Kidney (tissue), 13 donors: ENCODE measurements at regions not wholly inside any gene's neighbourhood (a gene's known extent, or its start where the extent isn't known, plus 50 kb on each side); places are given as distances from the start of the nearest gene placed in this dataset.

Experiments
- DNase-seq, 5 donors: peaks; one replicate each; pipeline ENCODE4 v3.0.0-alpha.2; 2013 to 2020
- FAIRE-seq: peaks from 2 replicates; lab custom pipeline; 2012; peaks lifted over from hg19 to GRCh38; lab: Jason Lieb, UNC
- H3K27ac ChIP-seq, 2 donors: one replicate each; pipeline ENCODE4 v1.7.0; 2013; ENCODE audit warnings: low read depth in 2 of 2, low read length in 2 of 2, inconsistent platforms in 1 of 2
- H3K27me3 ChIP-seq: one replicate; pipeline ENCODE4 v1.7.1; 2013; ENCODE audit warnings: low read length, inconsistent platforms; ENCODE audit not compliant: control insufficient read depth, insufficient read depth
- H3K36me3 ChIP-seq, 3 donors: one replicate each; pipeline versions ENCODE4 v1.7.0 to v1.7.1; 2013; ENCODE audit warnings: low read length in 3 of 3, control low read depth in 1 of 3, inconsistent platforms in 1 of 3; ENCODE audit not compliant: insufficient read depth in 3 of 3, control insufficient read depth in 2 of 3
- H3K4me1 ChIP-seq, 3 donors: one replicate each; pipeline versions ENCODE4 v1.7.0 to v1.7.1; 2013; ENCODE audit warnings: low read length in 3 of 3, inconsistent platforms in 1 of 3, low read depth in 1 of 3; ENCODE audit not compliant: control insufficient read depth in 2 of 3, insufficient read depth in 2 of 3
- H3K4me3 ChIP-seq, 3 donors: one replicate each; pipeline versions ENCODE4 v1.7.0 to v1.8.1; 2013; ENCODE audit warnings: low read length in 3 of 3, control low read depth in 1 of 3, inconsistent platforms in 1 of 3
- H3K9ac ChIP-seq, 3 donors: one replicate each; pipeline versions ENCODE4 v1.7.0 to v1.7.1; 2013; ENCODE audit warnings: low read length in 3 of 3, control low read depth in 1 of 3, inconsistent platforms in 1 of 3
- H3K9me3 ChIP-seq, 3 donors: one replicate each; pipeline versions ENCODE4 v1.7.0 to v1.7.1; 2013; ENCODE audit warnings: low read length in 3 of 3, control low read depth in 1 of 3, inconsistent platforms in 1 of 3; ENCODE audit not compliant: control insufficient read depth in 2 of 3, insufficient read depth in 1 of 3
- intact Hi-C: fragments of 100-400 bp; cut with DNase I; formaldehyde crosslinking; loops from one replicate; pipeline ENCODE4 v1.11.1; 2022
- TF ChIP-seq, protein P1 (sequence below): IDR thresholded peaks from 3 replicates; pipeline ENCODE4 v1.5.1; 2012; ENCODE audit warnings: mild to moderate bottlenecking, moderate library complexity, borderline replicate concordance; ENCODE audit not compliant: insufficient read depth; ENCODE audit errors: extremely low read depth
- donor health status: control.
- donor health status: control.
- donor health status: control.
- donor health status: control.
- donor health status: control.
- donor health status: DM: yes; HTN: yes; CAD: no.
- donor health status: Normal renal cell carcinoma (clear cell type).

- TF ChIP-seq, protein P1, sequence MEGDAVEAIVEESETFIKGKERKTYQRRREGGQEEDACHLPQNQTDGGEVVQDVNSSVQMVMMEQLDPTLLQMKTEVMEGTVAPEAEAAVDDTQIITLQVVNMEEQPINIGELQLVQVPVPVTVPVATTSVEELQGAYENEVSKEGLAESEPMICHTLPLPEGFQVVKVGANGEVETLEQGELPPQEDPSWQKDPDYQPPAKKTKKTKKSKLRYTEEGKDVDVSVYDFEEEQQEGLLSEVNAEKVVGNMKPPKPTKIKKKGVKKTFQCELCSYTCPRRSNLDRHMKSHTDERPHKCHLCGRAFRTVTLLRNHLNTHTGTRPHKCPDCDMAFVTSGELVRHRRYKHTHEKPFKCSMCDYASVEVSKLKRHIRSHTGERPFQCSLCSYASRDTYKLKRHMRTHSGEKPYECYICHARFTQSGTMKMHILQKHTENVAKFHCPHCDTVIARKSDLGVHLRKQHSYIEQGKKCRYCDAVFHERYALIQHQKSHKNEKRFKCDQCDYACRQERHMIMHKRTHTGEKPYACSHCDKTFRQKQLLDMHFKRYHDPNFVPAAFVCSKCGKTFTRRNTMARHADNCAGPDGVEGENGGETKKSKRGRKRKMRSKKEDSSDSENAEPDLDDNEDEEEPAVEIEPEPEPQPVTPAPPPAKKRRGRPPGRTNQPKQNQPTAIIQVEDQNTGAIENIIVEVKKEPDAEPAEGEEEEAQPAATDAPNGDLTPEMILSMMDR = no peak
- H3K9me3 ChIP-seq = peaks cover 0 to 4% (median 0%) of the 10 kb centered on the region in 3 donors
- H3K4me1 ChIP-seq = no peaks in the 10 kb centered on the region
- FAIRE-seq (no peak), DNase-seq (no peak)
- no peaks in the 10 kb centered on the region for H3K27me3 ChIP-seq
- no peak overlapping the region for H3K4me3 ChIP-seq
- no peak overlapping the region for H3K9ac ChIP-seq
- H3K27ac ChIP-seq = no peak overlapping the region
- H3K36me3 ChIP-seq = no peaks in the 10 kb centered on the region
- intact Hi-C loops = no loop called here
Observed at GRCh38 chr3:152159328-152159727, 109.4 kb upstream of the MBNL1 start.

DNA sequence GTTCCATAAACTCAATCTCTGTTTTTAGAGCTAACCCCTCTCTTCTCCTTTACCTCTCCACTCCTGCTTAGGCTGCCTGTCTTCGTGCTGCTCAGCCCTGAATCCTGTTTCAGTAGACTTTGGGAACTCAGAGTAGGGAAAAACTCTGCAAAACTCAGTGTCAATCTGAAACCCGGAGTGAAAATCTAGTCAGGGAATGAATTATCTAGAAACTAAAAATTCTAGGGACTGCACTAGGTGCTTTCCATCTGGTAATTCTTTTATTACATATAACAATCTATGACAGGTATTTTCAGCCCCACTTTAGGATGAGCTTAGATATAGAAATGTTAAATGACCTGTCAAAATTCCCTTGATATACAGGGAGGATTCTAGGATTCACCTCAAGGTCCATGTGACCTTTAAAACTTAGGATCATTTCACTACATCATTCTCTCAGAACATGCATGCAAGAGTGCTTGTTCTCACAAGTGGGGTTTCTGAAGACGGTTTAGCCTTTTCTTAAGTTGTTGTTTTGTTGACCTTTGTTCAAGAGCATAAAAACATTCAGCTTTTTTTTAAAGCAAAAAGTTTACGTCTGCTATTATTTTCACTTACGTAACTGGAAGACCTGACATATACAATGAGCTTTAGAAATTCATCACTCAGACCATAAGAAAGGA is 108.2 kb upstream of the MBNL1 start:
- Histone ChIP-seq H3K4me1 (no peaks in the 10 kb centered on the region), H3K9ac (no peak overlapping the region), H3K4me3 (no peak overlapping the region), H3K36me3 (no peaks in the 10 kb centered on the region), H3K27me3 (no peaks in the 10 kb centered on the region), H3K27ac (no peak overlapping the region), H3K9me3 (peaks cover 0 to 4% (median 0%) of the 10 kb centered on the region in 3 donors)
- intact Hi-C loops = no loop called here
- TF ChIP-seq, protein P1 = no peak
- no peak for DNase-seq
- FAIRE-seq = no peak

DNA sequence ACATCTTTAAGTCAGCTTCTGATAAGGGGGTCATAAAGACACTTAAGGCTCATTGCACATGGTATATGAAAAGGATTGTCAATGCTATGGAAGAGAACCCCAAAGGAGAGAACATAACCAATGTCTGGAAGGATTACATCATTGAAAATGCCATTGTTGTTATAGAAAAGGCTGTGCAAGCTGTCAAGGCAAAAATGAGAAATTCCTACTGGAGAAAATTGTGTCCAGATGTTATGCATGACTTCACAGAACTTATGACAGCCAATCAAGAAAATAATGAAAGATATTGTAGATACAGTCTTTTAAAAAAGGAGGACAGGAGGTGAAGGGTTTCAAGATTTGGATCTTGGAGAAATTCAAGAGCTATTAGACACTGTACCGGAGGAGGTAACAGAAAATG is 96.3 kb upstream of the MBNL1 start:
- H3K27me3 ChIP-seq = no peaks in the 10 kb centered on the region
- H3K4me3 ChIP-seq = no peak overlapping the region
- no peak overlapping the region for H3K27ac ChIP-seq
- intact Hi-C loops = no loop called here
- no peaks in the 10 kb centered on the region for H3K4me1 ChIP-seq
- H3K9me3 ChIP-seq = peaks cover 0 to 5% (median 0%) of the 10 kb centered on the region in 3 donors
- no peak for FAIRE-seq
- TF ChIP-seq, protein P1 = no peak
- DNase-seq = no peak
- H3K36me3 ChIP-seq = no peaks in the 10 kb centered on the region
- H3K9ac ChIP-seq = no peak overlapping the region

DNA sequence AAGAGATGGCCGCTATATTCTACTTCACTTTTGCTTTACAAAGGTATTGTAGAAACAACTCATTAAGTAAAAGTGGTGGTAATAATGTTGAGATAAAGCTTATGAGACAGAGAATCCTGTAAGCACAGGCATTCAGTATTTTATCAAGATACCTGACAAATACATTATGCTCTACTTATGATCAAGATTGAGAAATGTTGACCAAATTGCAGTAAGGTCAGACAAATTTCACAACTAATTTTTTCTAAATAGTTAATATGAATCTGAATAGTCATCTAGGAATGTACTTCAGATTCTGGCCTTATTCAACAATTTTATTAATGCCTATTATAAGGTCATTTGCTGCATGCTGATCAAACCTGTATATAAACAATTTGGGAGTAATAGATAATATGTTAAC is 95.1 kb upstream of the MBNL1 start:
- intact Hi-C loops = no loop called here
- Histone ChIP-seq H3K9me3 (peaks cover 0 to 5% (median 0%) of the 10 kb centered on the region in 3 donors), H3K4me1 (no peaks in the 10 kb centered on the region), H3K4me3 (no peak overlapping the region), H3K36me3 (no peaks in the 10 kb centered on the region), H3K9ac (no peak overlapping the region), H3K27ac (no peak overlapping the region), H3K27me3 (no peaks in the 10 kb centered on the region)
- DNase-seq (no peak), FAIRE-seq (no peak)
- TF ChIP-seq, protein P1 = no peak
